MM.1S (cell line): ENCODE measurements at regions not wholly inside any gene's neighbourhood (a gene's known extent, or its start where the extent isn't known, plus 50 kb on each side); places are given as distances from the start of the nearest gene placed in this dataset.

Experiments
- DNase-seq: peaks from one replicate; pipeline ENCODE4 v3.0.0-alpha.2; 2015
- H2AFZ ChIP-seq: fragments of 300-600 bp; sonication (generic); 2 replicates; pipeline ENCODE4 v1.6.0; 2016; ENCODE audit warnings: antibody characterized with exemption, low read length
- H3F3A ChIP-seq: fragments of 300-600 bp; sonication (generic); 2 replicates; pipeline ENCODE4 v1.6.1; 2016; ENCODE audit warnings: mild to moderate bottlenecking, antibody characterized with exemption, low read length, moderate library complexity, mixed read lengths; ENCODE audit not compliant: insufficient read depth
- H3K27ac ChIP-seq: fragments of 300-600 bp; sonication (generic); 2 replicates; pipeline ENCODE4 v1.5.1; 2016; ENCODE audit warnings: mild to moderate bottlenecking, low read length
- H3K27me3 ChIP-seq: fragments of 300-600 bp; sonication (generic); replicated peaks from 2 replicates; pipeline ENCODE4 v1.6.0; 2016; ENCODE audit warnings: low read length; ENCODE audit not compliant: insufficient read depth
- H3K36me3 ChIP-seq: fragments of 300-600 bp; sonication (generic); replicated peaks from 2 replicates; pipeline ENCODE4 v1.6.1; 2016; ENCODE audit warnings: mild to moderate bottlenecking, low read length, mixed read lengths; ENCODE audit not compliant: insufficient read depth
- H3K4me1 ChIP-seq: fragments of 300-600 bp; sonication (generic); 2 replicates; pipeline ENCODE4 v1.6.1; 2016; ENCODE audit warnings: low read length, mixed read lengths
- H3K4me2 ChIP-seq: fragments of 300-600 bp; sonication (generic); 2 replicates; pipeline ENCODE4 v1.6.0; 2016; ENCODE audit warnings: low read depth, low read length
- H3K4me3 ChIP-seq: fragments of 300-600 bp; sonication (generic); 2 replicates; pipeline ENCODE4 v1.5.1; 2016; ENCODE audit warnings: low read length, mixed read lengths
- H3K79me2 ChIP-seq: fragments of 300-600 bp; sonication (generic); 2 replicates; pipeline ENCODE4 v1.6.1; 2016; ENCODE audit warnings: mixed run types, low read length, mixed read lengths
- H3K9ac ChIP-seq: fragments of 300-600 bp; sonication (generic); 2 replicates; pipeline ENCODE4 v1.6.1; 2016; ENCODE audit warnings: low read length, mixed read lengths
- H3K9me2 ChIP-seq: fragments of 300-600 bp; sonication (generic); replicated peaks from 2 replicates; pipeline ENCODE4 v1.6.1; 2016; ENCODE audit warnings: mild to moderate bottlenecking, low read length, mixed read lengths; ENCODE audit not compliant: insufficient read depth
- H3K9me3 ChIP-seq: fragments of 300-600 bp; sonication (generic); replicated peaks from 2 replicates; pipeline ENCODE4 v1.6.1; 2016; ENCODE audit warnings: mild to moderate bottlenecking, low read length, mixed read lengths; ENCODE audit not compliant: insufficient read depth
- H4K20me1 ChIP-seq: fragments of 300-600 bp; sonication (generic); 2 replicates; pipeline ENCODE4 v1.6.1; 2016; ENCODE audit warnings: mild to moderate bottlenecking, low read length, moderate library complexity, mixed read lengths; ENCODE audit not compliant: insufficient read depth
- CTCF ChIP-seq: fragments of 300-600 bp; sonication (generic); IDR thresholded peaks from 2 replicates; pipeline ENCODE4 v1.5.1; 2016; ENCODE audit warnings: antibody characterized with exemption, low read length, mixed read lengths
- EZH2 ChIP-seq: fragments of 300-600 bp; sonication (generic); optimal IDR thresholded peaks from 2 replicates; pipeline ENCODE3; 2017; ENCODE audit warnings: low read depth, mild to moderate bottlenecking, antibody characterized with exemption, low read length, mixed read lengths
- EZH2phosphoT487 ChIP-seq: fragments of 300-600 bp; sonication (generic); IDR thresholded peaks from 2 replicates; pipeline ENCODE4 v1.6.1; 2018; ENCODE audit warnings: antibody characterized with exemption, low read length

DNA sequence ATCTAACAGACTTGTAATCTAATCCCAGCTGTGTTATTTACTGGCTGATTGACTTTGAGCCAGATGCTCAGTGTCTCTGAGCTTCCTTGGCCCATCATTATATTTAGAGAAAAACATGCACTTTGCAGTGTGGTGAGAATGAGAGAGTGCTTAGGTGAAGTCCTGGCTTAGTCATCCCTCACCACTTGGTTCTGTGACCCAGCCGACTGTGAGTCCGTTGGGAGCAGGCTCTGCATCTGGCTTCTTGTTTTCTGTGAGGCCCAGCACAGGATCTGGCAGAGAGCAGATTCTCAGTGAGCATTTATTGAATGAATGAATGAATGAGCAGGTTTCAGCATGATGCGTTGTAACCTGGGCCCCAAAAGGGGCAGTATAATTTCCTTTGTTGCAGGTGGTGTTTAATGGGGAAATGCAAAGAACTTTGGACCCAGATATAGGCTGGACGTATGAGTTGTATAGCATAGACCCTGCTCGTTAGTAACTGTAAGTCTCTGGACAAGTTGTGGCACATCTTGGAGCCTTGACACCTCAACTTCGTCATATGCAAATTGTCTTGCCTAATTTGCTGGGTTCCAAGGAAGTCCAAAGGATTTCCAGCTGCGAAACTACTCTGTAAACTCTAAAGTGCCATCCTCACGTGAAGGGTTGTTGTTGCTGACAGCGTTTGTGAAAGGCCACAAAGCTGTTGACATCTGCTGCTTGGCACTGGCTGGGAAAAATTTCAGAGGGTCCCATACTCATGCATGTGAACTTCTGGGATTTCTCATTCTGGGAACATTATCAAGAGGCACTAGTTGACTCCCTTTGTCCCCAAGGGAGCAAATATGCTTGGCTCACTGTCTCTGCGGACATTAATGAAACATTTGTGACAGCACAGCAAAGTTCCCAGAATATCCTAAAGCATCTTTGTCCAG is 138.8 kb upstream of the USP24 start:
- Histone ChIP-seq H3K4me3 (no peak overlapping the region), H3K27me3 (no peaks in the 10 kb centered on the region), H3K9me3 (no peaks in the 10 kb centered on the region), H3K4me2 (no peak overlapping the region), H3K4me1 (no peaks in the 10 kb centered on the region), H3F3A (no peaks in the 10 kb centered on the region), H2AFZ (no peak overlapping the region), H4K20me1 (no peaks in the 10 kb centered on the region), H3K9ac (no peak overlapping the region), H3K9me2 (no peaks in the 10 kb centered on the region), H3K79me2 (no peaks in the 10 kb centered on the region), H3K36me3 (no peaks in the 10 kb centered on the region), H3K27ac (no peak overlapping the region)
- no peak for DNase-seq
- TF ChIP-seq EZH2 (no peak), EZH2phosphoT487 (no peak), CTCF (no peak)

DNA sequence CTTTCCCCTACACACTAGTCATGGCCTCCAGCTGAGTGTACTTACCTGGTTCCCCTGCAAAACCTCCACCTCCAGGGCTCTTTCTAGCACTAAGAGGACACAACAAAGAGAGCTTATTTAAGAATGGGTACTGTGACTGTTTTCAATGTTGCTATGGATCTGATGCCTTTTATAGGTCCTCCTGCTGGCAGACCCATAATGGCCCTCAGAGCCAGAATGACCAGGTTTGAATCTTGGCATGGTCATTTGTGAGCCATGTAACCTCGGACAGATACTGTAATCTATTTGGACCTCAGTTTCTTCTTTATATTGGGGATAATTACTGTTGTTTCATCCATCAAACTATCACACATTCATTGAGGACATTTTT is 137.6 kb upstream of the USP24 start:
- H3K27me3 ChIP-seq: no peaks in the 10 kb centered on the region
- H3K4me1 ChIP-seq: no peaks in the 10 kb centered on the region
- H3F3A ChIP-seq: no peaks in the 10 kb centered on the region
- DNase-seq: no peak
- H2AFZ ChIP-seq: no peak overlapping the region
- no peaks in the 10 kb centered on the region for H3K36me3 ChIP-seq
- H3K27ac ChIP-seq: no peak overlapping the region
- no peak overlapping the region for H3K4me3 ChIP-seq
- H3K9me3 ChIP-seq: no peaks in the 10 kb centered on the region
- no peak overlapping the region for H3K4me2 ChIP-seq
- TF ChIP-seq CTCF (no peak), EZH2phosphoT487 (no peak), EZH2 (no peak)
- H3K9ac ChIP-seq: no peak overlapping the region
- H3K9me2 ChIP-seq: no peaks in the 10 kb centered on the region
- H3K79me2 ChIP-seq: no peaks in the 10 kb centered on the region
- no peaks in the 10 kb centered on the region for H4K20me1 ChIP-seq

- no peaks in the 10 kb centered on the region for H3K9me3 ChIP-seq
- no peaks in the 10 kb centered on the region for H3F3A ChIP-seq
- H4K20me1 ChIP-seq: no peaks in the 10 kb centered on the region
- TF ChIP-seq CTCF: no peak
- TF ChIP-seq EZH2phosphoT487: no peak
- TF ChIP-seq EZH2: no peak
- H3K4me3 ChIP-seq: no peak overlapping the region
- H3K9me2 ChIP-seq: no peaks in the 10 kb centered on the region
- H3K27me3 ChIP-seq: no peaks in the 10 kb centered on the region
- H2AFZ ChIP-seq: no peak overlapping the region
- no peaks in the 10 kb centered on the region for H3K79me2 ChIP-seq
- no peak overlapping the region for H3K9ac ChIP-seq
- no peak overlapping the region for H3K27ac ChIP-seq
- H3K4me1 ChIP-seq: no peaks in the 10 kb centered on the region
- no peak for DNase-seq
- H3K4me2 ChIP-seq: no peak overlapping the region
- no peaks in the 10 kb centered on the region for H3K36me3 ChIP-seq
These were observed 137.1 kb upstream of the USP24 start for GRCh38 chr1:55352080-55352810.
